K562 (cell line): ENCODE measurements at regions not wholly inside any gene's neighbourhood (a gene's known extent, or its start where the extent isn't known, plus 50 kb on each side); places are given as distances from the start of the nearest gene placed in this dataset.

Experiments
- ATAC-seq: fragments of 200-7000 bp; cut with Tn5 transposase; 3 replicates; pipeline ENCODE4 v1.9.1; 2020; ENCODE audit warnings: moderate library complexity
- BruUV-seq: library from RNA; stranded (reverse); fragments of 400-500 nt; replicated peaks from 2 replicates; lab custom pipeline; 2021; lab: Mats Ljungman, UMichigan
- CTCF ChIA-PET: fragments of 300-600 bp; formaldehyde crosslinking; extraction: SDS; loops from one replicate; lab custom pipeline; 2021; ENCODE audit warnings: low intra/inter-chr PET ratio; lab: Yijun Ruan, JAX
- POLR2A ChIA-PET: fragments of 300-600, 350-650 bp; sonication (Branson Sonifier 250); formaldehyde crosslinking; extraction: SDS; loops from one replicate; lab custom pipeline; 2021; ENCODE audit warnings: antibody characterized with exemption, inconsistent platforms; lab: Yijun Ruan, JAX
- DNase-seq, 4 experiments: peaks; one replicate each; pipeline versions ENCODE4 v3.0.0 to v3.0.0-alpha.2; 2011 to 2018; ENCODE audit warnings: low spot score in 3 of 4, mixed read lengths in 3 of 4; ENCODE audit errors: extremely low read depth in 1 of 4
- FAIRE-seq: peaks from 2 replicates; lab custom pipeline; 2011; peaks lifted over from hg19 to GRCh38; lab: Jason Lieb, UNC
- H2AFZ ChIP-seq: 2 replicates; pipeline ENCODE4 v1.6.0; 2011; ENCODE audit warnings: low read depth, low read length, control low read depth, inconsistent platforms
- H3K27ac ChIP-seq: fragments of 200-600 bp; 3 replicates; pipeline ENCODE4 v1.8.0; 2011; ENCODE audit warnings: low read depth, mild to moderate bottlenecking, control low read depth, inconsistent platforms, low read length, moderate library complexity, mixed read lengths; ENCODE audit errors: extremely low read depth
- H3K27me3 ChIP-seq, 2 experiments: fragments of 300-600 bp in 1 of 2; 2 replicates in 1 of 2; 3 replicates in 1 of 2; pipeline versions ENCODE4 v1.6.0 to v1.8.0; 2011; ENCODE audit warnings: inconsistent platforms in 2 of 2, low read length in 2 of 2, mild to moderate bottlenecking in 1 of 2, mixed read lengths in 1 of 2, moderate library complexity in 1 of 2; ENCODE audit not compliant: control insufficient read depth in 2 of 2, insufficient read depth in 2 of 2
- H3K36me3 ChIP-seq: fragments of 300-600 bp; 3 replicates; pipeline ENCODE4 v1.8.0; 2011; ENCODE audit warnings: mild to moderate bottlenecking, low read length, inconsistent platforms; ENCODE audit not compliant: control insufficient read depth, insufficient read depth
- H3K4me1 ChIP-seq, 2 experiments: fragments of 200-600 bp in 1 of 2; replicated peaks in 1 of 2; 2 replicates in 1 of 2; 3 replicates in 1 of 2; pipeline versions ENCODE4 v1.5.1 to v1.8.0; 2011; ENCODE audit warnings: inconsistent platforms in 2 of 2, low read length in 2 of 2, mild to moderate bottlenecking in 1 of 2, mixed read lengths in 1 of 2, moderate library complexity in 1 of 2; ENCODE audit not compliant: control insufficient read depth in 2 of 2, insufficient read depth in 2 of 2
- H3K4me2 ChIP-seq: 2 replicates; pipeline ENCODE4 v1.6.1; 2011; ENCODE audit warnings: low read length, control low read depth, inconsistent platforms, mixed read lengths; ENCODE audit not compliant: insufficient read depth
- H3K4me3 ChIP-seq: fragments of 200-600 bp; sonication (generic), shearing (Covaris generic); 2 replicates; pipeline ENCODE4 v1.5.1; 2016; ENCODE audit warnings: control low read depth, inconsistent platforms
- H3K79me2 ChIP-seq: fragments of 200-600 bp; 3 replicates; pipeline ENCODE4 v1.8.0; 2011; ENCODE audit warnings: low read length, inconsistent platforms; ENCODE audit not compliant: control insufficient read depth, insufficient read depth
- H3K9ac ChIP-seq, 2 experiments: 2 replicates each; pipeline versions ENCODE4 v1.6.0 to v1.6.1; 2011; ENCODE audit warnings: low read depth in 2 of 2, low read length in 2 of 2, control low read depth in 1 of 2, inconsistent platforms in 1 of 2, mild to moderate bottlenecking in 1 of 2, mixed read lengths in 1 of 2; ENCODE audit not compliant: insufficient read depth in 1 of 2
- H3K9me1 ChIP-seq: one replicate; pipeline ENCODE4 v1.6.0; 2011; ENCODE audit warnings: inconsistent platforms, mild to moderate bottlenecking, low read length, moderate library complexity; ENCODE audit not compliant: control insufficient read depth, insufficient read depth
- H3K9me3 ChIP-seq: replicated peaks from 2 replicates; pipeline ENCODE4 v1.5.1; 2011; ENCODE audit warnings: low read depth, low read length, inconsistent platforms; ENCODE audit not compliant: control insufficient read depth, insufficient read depth
- H4K20me1 ChIP-seq: replicated peaks from 2 replicates; pipeline ENCODE4 v1.6.1; 2011; ENCODE audit warnings: low read length, inconsistent platforms, mixed read lengths; ENCODE audit not compliant: control insufficient read depth, insufficient read depth
- HMGN3 ChIP-seq: IDR thresholded peaks from 2 replicates; pipeline ENCODE4 v1.6.1; 2011; ENCODE audit warnings: borderline replicate concordance, low read depth, mild to moderate bottlenecking, mixed read lengths, low read length; ENCODE audit not compliant: insufficient read length; ENCODE audit errors: extremely low read depth
- KLF16 ChIP-seq: IDR thresholded peaks from 2 replicates; pipeline ENCODE4 v1.6.1; 2016; ENCODE audit warnings: antibody characterized with exemption
- PHF8 ChIP-seq: fragments of 200-600 bp; sonication (generic); IDR thresholded peaks from 2 replicates; pipeline ENCODE4 v1.6.1; 2012; ENCODE audit warnings: mixed run types, mild to moderate bottlenecking, inconsistent platforms, low read length, moderate library complexity, borderline replicate concordance
- PKNOX1 ChIP-seq: fragments of 450-650 bp; IDR thresholded peaks from 2 replicates; pipeline ENCODE4 v1.6.1; 2016
- PRDM10 ChIP-seq: fragments of 450-650 bp; IDR thresholded peaks from 2 replicates; pipeline ENCODE4 v1.6.1; 2018; ENCODE audit not compliant: partially characterized antibody
- RERE ChIP-seq: sonication (generic); formaldehyde crosslinking; IDR thresholded peaks from 2 replicates; pipeline ENCODE4 v1.8.0; 2023; ENCODE audit warnings: missing genetic modification reagents, mild to moderate bottlenecking, borderline replicate concordance
- SMC3 ChIP-seq: conservative IDR thresholded peaks from 2 replicates; pipeline ENCODE4 v1.6.1; 2011; ENCODE audit warnings: low read depth, low read length, improper control_type of control experiment; ENCODE audit not compliant: insufficient read depth
- SREBF2 ChIP-seq: sonication (generic); formaldehyde crosslinking; IDR thresholded peaks from 2 replicates; pipeline ENCODE4 v1.4.0; 2020; ENCODE audit warnings: mild to moderate bottlenecking, missing genetic modification reagents
- SRSF9 ChIP-seq: fragments of 200-400 bp; formaldehyde crosslinking; IDR thresholded peaks from 2 replicates; pipeline ENCODE4 v1.6.1; 2017; ENCODE audit warnings: low read depth, low read length, borderline replicate concordance
- WGBS: fragments of 100-300 bp; shearing (Covaris generic); methylation state at CpG from one replicate; pipeline ENCODE4 v1.1.6; 2016; ENCODE audit warnings: low coverage, mixed read lengths; ENCODE audit not compliant: insufficient coverage; ENCODE audit errors: missing lambda C conversion rate; 5-methylcytosine and 5-hydroxymethylcytosine counted together
- in situ Hi-C: fragments of 300-500 bp; cut with MboI; formaldehyde crosslinking; loops from 4 replicates; pipeline ENCODE4 v1.15.0; 2018; ENCODE audit warnings: inconsistent platforms, mixed read lengths
- intact Hi-C: fragments of 100-400 bp; cut with micrococcal nuclease; formaldehyde crosslinking; loops from 2 replicates; pipeline ENCODE4 v1.14.2; 2022

- H4K20me1 ChIP-seq = no peaks in the 10 kb centered on the region
- intact Hi-C loops (no loop called here), in situ Hi-C loops (no loop called here)
- no peak overlapping the region for H3K4me3 ChIP-seq
- no peaks in the 10 kb centered on the region for H3K9me1 ChIP-seq
- no peak overlapping the region for H3K27ac ChIP-seq
- peaks cover 0 to 4% of the 10 kb centered on the region in 2 experiments; a peak in 1 of 5 replicates for H3K4me1 ChIP-seq
- no peak overlapping the region; a peak in 1 of 4 replicates for H3K9ac ChIP-seq
- DNase-seq (no peak), ATAC-seq (no peak), FAIRE-seq (no peak)
- POLR2A ChIA-PET = interaction anchor here (0.5 kb wide), 1 partner anchor 109 kb away, joined by 3 read pairs; no protein-coding TSS in a partner anchor
- CTCF ChIA-PET = no interaction called here
- no peak overlapping the region for H3K4me2 ChIP-seq
- WGBS = 23% methylated on average over 2 of the region's 2 CpGs
- no peaks in the 10 kb centered on the region for H3K36me3 ChIP-seq
- H3K79me2 ChIP-seq = no peaks in the 10 kb centered on the region
- no peak overlapping the region for H2AFZ ChIP-seq
- H3K27me3 ChIP-seq = no peaks in the 10 kb centered on the region
- no peaks in the 10 kb centered on the region for H3K9me3 ChIP-seq
- no TSS peak for BruUV-seq
- no peak for TF ChIP-seq HMGN3
- no peak for TF ChIP-seq KLF16
- TF ChIP-seq PRDM10 = no peak
- no peak for TF ChIP-seq PHF8
- TF ChIP-seq SREBF2 = no peak
- TF ChIP-seq RERE = no peak
- no peak for TF ChIP-seq SRSF9
- TF ChIP-seq PKNOX1 = no peak
- TF ChIP-seq SMC3 = no peak
These were observed 105.8 kb upstream of the SPOPL start for GRCh38 chr2:138395565-138396306.
